Liver (tissue), 3 donors: ENCODE measurements at regions not wholly inside any gene's neighbourhood (a gene's known extent, or its start where the extent isn't known, plus 50 kb on each side); places are given as distances from the start of the nearest gene placed in this dataset.

Experiments
- CTCF ChIP-seq: fragments of 150-350 bp; IDR thresholded peaks from 2 replicates; pipeline ENCODE4 v1.5.1; 2017; ENCODE audit warnings: improper control_type of control experiment, low read depth, low read length; ENCODE audit not compliant: missing input control
- NR2F2 ChIP-seq: IDR thresholded peaks from 2 replicates; pipeline ENCODE4 v1.6.1; 2016; ENCODE audit warnings: antibody characterized with exemption
- RAD21 ChIP-seq, 2 donors: IDR thresholded peaks; 2 replicates each; pipeline ENCODE4 v1.6.1; 2016; ENCODE audit warnings: antibody characterized with exemption in 2 of 2, mild to moderate bottlenecking in 2 of 2
- donor health status: healthy.
- donor health status: healthy.

GRCh38 chr18:43680096-43680495 lies 402.8 kb upstream of the SYT4 start:
- TF ChIP-seq CTCF (no peak), RAD21 (IDR thresholded peaks at IDR 0.05) (no peak), NR2F2 (no peak)
